ENCODE measurements at regions not wholly inside any gene's neighbourhood (a gene's known extent, or its start where the extent isn't known, plus 50 kb on each side); places are given as distances from the start of the nearest gene placed in this dataset.

GRCh38 chr4:11623726-11624037 lies 195.0 kb upstream of the HS3ST1 start:
- 75% methylated on average over 1 of the region's 1 CpG for WGBS
- Histone ChIP-seq H3K27ac (ENCODE audit: low read depth in 1 of 2, low read length in 2 of 2) (no peak overlapping the region), H3K4me1 (ENCODE audit: control insufficient read depth in 4 of 4, insufficient read depth in 4 of 4, low read length in 3 of 4) (no peaks in the 10 kb centered on the region), H3K27me3 (ENCODE audit: control insufficient read depth in 4 of 4, insufficient read depth in 4 of 4, low read length in 3 of 4) (no peaks in the 10 kb centered on the region), H3K4me3 (ENCODE audit: low read depth in 1 of 3, low read length in 3 of 3) (no peak overlapping the region), H3K9ac (ENCODE audit: low read depth in 1 of 2, low read length in 2 of 2) (no peak overlapping the region), H3K9me3 (ENCODE audit: control insufficient read depth in 4 of 4, low read length in 3 of 4) (no peaks in the 10 kb centered on the region), H3K36me3 (ENCODE audit: control insufficient read depth in 4 of 4, insufficient read depth in 3 of 4, low read depth in 1 of 4, low read length in 3 of 4) (no peaks in the 10 kb centered on the region)
- no peak for DNase-seq (ENCODE audit: low spot score)
- TF ChIP-seq RAD21 (IDR thresholded peaks at IDR 0.05) (peak; percentile 56 to 73), SP1 (IDR thresholded peaks at IDR 0.05) (no peak), CTCF (IDR thresholded peaks at IDR 0.05; ENCODE audit: low read depth, low read length, missing input control) (peak; percentile 12), FOXA2 (IDR thresholded peaks at IDR 0.05) (no peak), YY1 (IDR thresholded peaks at IDR 0.05) (no peak), EGR1 (IDR thresholded peaks at IDR 0.05; ENCODE audit: low read depth in 2 of 2) (no peak), ZBTB33 (IDR thresholded peaks at IDR 0.05) (no peak)
- TF ChIP-seq, protein P1, sequence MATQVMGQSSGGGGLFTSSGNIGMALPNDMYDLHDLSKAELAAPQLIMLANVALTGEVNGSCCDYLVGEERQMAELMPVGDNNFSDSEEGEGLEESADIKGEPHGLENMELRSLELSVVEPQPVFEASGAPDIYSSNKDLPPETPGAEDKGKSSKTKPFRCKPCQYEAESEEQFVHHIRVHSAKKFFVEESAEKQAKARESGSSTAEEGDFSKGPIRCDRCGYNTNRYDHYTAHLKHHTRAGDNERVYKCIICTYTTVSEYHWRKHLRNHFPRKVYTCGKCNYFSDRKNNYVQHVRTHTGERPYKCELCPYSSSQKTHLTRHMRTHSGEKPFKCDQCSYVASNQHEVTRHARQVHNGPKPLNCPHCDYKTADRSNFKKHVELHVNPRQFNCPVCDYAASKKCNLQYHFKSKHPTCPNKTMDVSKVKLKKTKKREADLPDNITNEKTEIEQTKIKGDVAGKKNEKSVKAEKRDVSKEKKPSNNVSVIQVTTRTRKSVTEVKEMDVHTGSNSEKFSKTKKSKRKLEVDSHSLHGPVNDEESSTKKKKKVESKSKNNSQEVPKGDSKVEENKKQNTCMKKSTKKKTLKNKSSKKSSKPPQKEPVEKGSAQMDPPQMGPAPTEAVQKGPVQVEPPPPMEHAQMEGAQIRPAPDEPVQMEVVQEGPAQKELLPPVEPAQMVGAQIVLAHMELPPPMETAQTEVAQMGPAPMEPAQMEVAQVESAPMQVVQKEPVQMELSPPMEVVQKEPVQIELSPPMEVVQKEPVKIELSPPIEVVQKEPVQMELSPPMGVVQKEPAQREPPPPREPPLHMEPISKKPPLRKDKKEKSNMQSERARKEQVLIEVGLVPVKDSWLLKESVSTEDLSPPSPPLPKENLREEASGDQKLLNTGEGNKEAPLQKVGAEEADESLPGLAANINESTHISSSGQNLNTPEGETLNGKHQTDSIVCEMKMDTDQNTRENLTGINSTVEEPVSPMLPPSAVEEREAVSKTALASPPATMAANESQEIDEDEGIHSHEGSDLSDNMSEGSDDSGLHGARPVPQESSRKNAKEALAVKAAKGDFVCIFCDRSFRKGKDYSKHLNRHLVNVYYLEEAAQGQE (IDR thresholded peaks at IDR 0.05): no peak

DNA sequence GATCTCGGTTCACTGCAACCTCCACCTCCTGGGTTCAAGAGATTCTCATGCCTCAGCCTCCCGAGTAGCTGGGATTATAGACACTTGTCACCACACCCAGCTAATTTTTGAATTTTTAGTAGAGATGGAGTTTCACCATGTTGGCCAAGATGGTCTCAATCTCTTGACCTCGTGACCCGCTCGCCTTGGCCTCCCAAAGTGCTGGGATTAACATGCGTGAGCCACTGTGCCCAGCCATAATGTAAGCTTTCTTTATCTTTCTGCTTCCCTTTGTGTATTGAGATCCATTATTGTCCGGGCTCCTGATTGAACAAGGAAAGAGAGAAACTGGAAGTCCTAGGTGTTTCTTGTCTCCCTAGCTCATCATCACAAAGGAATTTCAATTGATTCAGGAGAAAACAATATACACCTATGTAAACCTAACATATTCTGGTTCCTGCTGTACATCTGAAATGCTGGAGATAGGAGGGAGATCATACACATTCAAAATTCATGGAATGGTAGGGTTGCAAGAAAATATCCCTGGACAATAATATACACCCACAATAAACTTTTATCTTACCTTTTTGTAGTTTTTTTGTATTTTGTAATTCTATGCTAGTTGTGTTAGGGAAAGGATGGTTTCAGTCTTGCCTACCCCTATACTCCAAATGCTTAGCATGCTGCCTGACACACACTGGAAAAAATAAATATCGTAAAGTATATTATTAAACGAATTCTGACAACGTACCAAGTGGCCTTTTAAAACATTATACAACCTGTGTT lies 194.4 kb upstream of the HS3ST1 start:
- DNase-seq (ENCODE audit: low spot score): no peak
- H3K4me1 ChIP-seq (ENCODE audit: control insufficient read depth in 4 of 4, insufficient read depth in 4 of 4, low read length in 3 of 4): no peaks in the 10 kb centered on the region
- H3K27me3 ChIP-seq (ENCODE audit: control insufficient read depth in 4 of 4, insufficient read depth in 4 of 4, low read length in 3 of 4): no peaks in the 10 kb centered on the region
- no peak overlapping the region for H3K4me3 ChIP-seq (ENCODE audit: low read depth in 1 of 3, low read length in 3 of 3)
- 85% methylated on average over 10 of the region's 10 CpGs for WGBS
- no peaks in the 10 kb centered on the region for H3K9me3 ChIP-seq (ENCODE audit: control insufficient read depth in 4 of 4, low read length in 3 of 4)
- H3K9ac ChIP-seq (ENCODE audit: low read depth in 1 of 2, low read length in 2 of 2): no peak overlapping the region
- TF ChIP-seq GABPA (IDR thresholded peaks at IDR 0.05 in 1 of 2, conservative IDR thresholded peaks at IDR 0.05 in 1 of 2): no peak
- TF ChIP-seq, protein P1 (IDR thresholded peaks at IDR 0.05): no peak
- no peak for TF ChIP-seq FOXA2 (IDR thresholded peaks at IDR 0.05)
- H3K27ac ChIP-seq (ENCODE audit: low read depth in 1 of 2, low read length in 2 of 2): no peak overlapping the region
- no peaks in the 10 kb centered on the region for H3K36me3 ChIP-seq (ENCODE audit: control insufficient read depth in 4 of 4, insufficient read depth in 3 of 4, low read depth in 1 of 4, low read length in 3 of 4)
